Naive thymus-derived CD4-positive, alpha-beta T cell (primary cell): ENCODE measurements at regions not wholly inside any gene's neighbourhood (a gene's known extent, or its start where the extent isn't known, plus 50 kb on each side); places are given as distances from the start of the nearest gene placed in this dataset.

Source experiments
- ATAC-seq: fragments of 150-1000 bp; cut with Tn5 transposase; 2 replicates; pipeline ENCODE4 v1.10.0; 2021; ENCODE audit warnings: mild to moderate bottlenecking, moderate library complexity
- CTCF ChIA-PET: fragments of 350-600 bp; sonication (Branson Sonifier 250); formaldehyde crosslinking; loops from one replicate; lab custom pipeline; 2021; ENCODE audit warnings: antibody characterized with exemption; lab: Charles Lee
- POLR2A ChIA-PET: fragments of 350-600 bp; sonication (Branson Sonifier 250); formaldehyde crosslinking; loops from one replicate; lab custom pipeline; 2021; ENCODE audit warnings: antibody characterized with exemption, inconsistent platforms; lab: Charles Lee
- DNase-seq, 9 donors: peaks; one replicate each; pipeline versions ENCODE4 v3.0.0 to v3.0.0-alpha.2; 2020 to 2022; ENCODE audit warnings: mixed read lengths in 1 of 9
- H3K27ac ChIP-seq: one replicate; pipeline ENCODE4 v1.7.0; 2013; ENCODE audit warnings: mild to moderate bottlenecking, low read depth, low read length, moderate library complexity
- H3K27me3 ChIP-seq, 2 donors: one replicate each; pipeline ENCODE4 v1.7.0; 2013; ENCODE audit warnings: low read length in 2 of 2, mild to moderate bottlenecking in 2 of 2, moderate library complexity in 2 of 2; ENCODE audit not compliant: control insufficient read depth in 2 of 2, insufficient read depth in 2 of 2
- H3K36me3 ChIP-seq, 3 experiments: 1 replicate in 2 of 3; 2 replicates in 1 of 3; pipeline ENCODE4 v1.7.0; 2013; ENCODE audit warnings: low read length in 3 of 3, mild to moderate bottlenecking in 3 of 3, moderate library complexity in 1 of 3; ENCODE audit not compliant: insufficient read depth in 3 of 3, control insufficient read depth in 2 of 3
- H3K4me1 ChIP-seq, 2 donors: one replicate each; pipeline ENCODE4 v1.7.0; 2013; ENCODE audit warnings: low read length in 2 of 2, mild to moderate bottlenecking in 2 of 2, moderate library complexity in 1 of 2; ENCODE audit not compliant: control insufficient read depth in 2 of 2, insufficient read depth in 2 of 2
- H3K4me3 ChIP-seq: 2 replicates; pipeline ENCODE4 v1.7.0; 2013; ENCODE audit warnings: mild to moderate bottlenecking, low read length
- H3K9me3 ChIP-seq, 3 experiments: 1 replicate in 2 of 3; 2 replicates in 1 of 3; pipeline ENCODE4 v1.7.0; 2013; ENCODE audit warnings: low read length in 3 of 3; ENCODE audit not compliant: control insufficient read depth in 2 of 3
- H3K27ac Mint-ChIP-seq, 9 donors: one replicate each; pipeline ENCODE4 v1.8.0; 2020 to 2022; ENCODE audit warnings: mixed read lengths in 9 of 9, mild to moderate bottlenecking in 8 of 9, moderate library complexity in 5 of 9, inconsistent platforms in 2 of 9
- H3K27me3 Mint-ChIP-seq, 5 donors: one replicate each; pipeline ENCODE4 v1.8.0; 2021 to 2022; ENCODE audit warnings: mixed read lengths in 5 of 5, mild to moderate bottlenecking in 1 of 5
- H3K36me3 Mint-ChIP-seq, 5 donors: one replicate each; pipeline ENCODE4 v1.8.0; 2020 to 2022; ENCODE audit warnings: mixed read lengths in 5 of 5, mild to moderate bottlenecking in 3 of 5, inconsistent platforms in 1 of 5
- H3K4me1 Mint-ChIP-seq, 7 donors: one replicate each; pipeline ENCODE4 v1.8.0; 2020 to 2022; ENCODE audit warnings: mixed read lengths in 7 of 7, mild to moderate bottlenecking in 3 of 7, inconsistent platforms in 1 of 7
- H3K4me3 Mint-ChIP-seq, 10 donors: one replicate each; pipeline ENCODE4 v1.8.0; 2020 to 2022; ENCODE audit warnings: mild to moderate bottlenecking in 10 of 10, mixed read lengths in 10 of 10, moderate library complexity in 6 of 10, inconsistent platforms in 2 of 10
- H3K9me3 Mint-ChIP-seq, 11 donors: one replicate each; pipeline ENCODE4 v1.8.0; 2020 to 2022; ENCODE audit warnings: mixed read lengths in 11 of 11, mild to moderate bottlenecking in 4 of 11, inconsistent platforms in 1 of 11, moderate library complexity in 1 of 11
- intact Hi-C, 2 donors: fragments of 100-400 bp; cut with micrococcal nuclease; formaldehyde crosslinking; loops; one replicate each; pipeline ENCODE4 v1.15.1; 2023

DNA sequence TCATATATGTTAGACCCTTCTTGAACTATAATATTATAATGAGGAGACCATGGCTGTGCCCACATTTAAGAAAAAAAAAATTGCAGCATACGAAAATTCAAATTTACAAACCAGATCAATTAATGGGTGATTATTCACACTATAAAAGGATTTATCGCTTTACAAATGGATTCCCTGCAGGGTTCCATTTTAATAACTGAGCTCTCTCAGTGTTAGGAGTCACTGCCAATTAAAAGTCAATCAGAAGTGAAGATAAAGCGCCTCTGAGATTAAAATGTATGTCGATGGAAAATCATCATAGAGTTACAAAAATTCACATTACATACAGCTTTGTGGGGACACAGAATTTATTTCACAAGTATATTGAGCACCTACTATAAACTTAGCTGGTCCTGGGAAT is 66.6 kb upstream of the SMARCA2 start:
- intact Hi-C loops: no loop called here
- DNase-seq: no peak
- POLR2A ChIA-PET: no interaction called here

DNA sequence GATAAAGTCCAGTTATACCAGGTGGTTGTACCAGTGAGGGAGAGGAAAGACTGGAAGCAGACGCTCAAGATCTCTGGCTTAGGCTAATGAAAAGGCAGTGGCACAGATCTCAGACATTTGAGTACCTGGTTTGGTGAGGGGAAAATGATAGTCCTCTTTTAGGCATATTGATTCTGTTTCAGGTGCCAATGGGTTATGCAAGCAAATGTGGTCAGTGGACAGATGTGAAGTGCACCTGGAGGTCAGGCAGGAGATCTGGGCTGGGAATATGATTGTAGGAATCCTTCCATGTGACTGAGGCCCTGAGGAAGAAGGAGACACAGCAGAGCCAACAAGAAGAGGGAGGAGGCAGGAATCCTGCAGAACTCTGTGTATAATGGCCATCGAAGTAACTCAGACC is 63.7 kb upstream of the SMARCA2 start:
- Histone ChIP-seq H3K27ac (no peak overlapping the region), H3K9me3 (no peaks in the 10 kb centered on the region), H3K27me3 (no peaks in the 10 kb centered on the region), H3K36me3 (no peaks in the 10 kb centered on the region), H3K4me1 (no peaks in the 10 kb centered on the region), H3K4me3 (no peak overlapping the region)
- intact Hi-C loops: no loop called here
- H3K27ac Mint-ChIP-seq: no peak overlapping the region
- H3K27me3 Mint-ChIP-seq: peaks cover 0 to 18% (median 0%) of the 10 kb centered on the region in 5 donors
- DNase-seq (no peak), ATAC-seq (no peak)
- H3K36me3 Mint-ChIP-seq: no peaks in the 10 kb centered on the region
- ChIA-PET CTCF (no interaction called here), POLR2A (no interaction called here)
- no peak overlapping the region for H3K4me3 Mint-ChIP-seq
- no peaks in the 10 kb centered on the region for H3K9me3 Mint-ChIP-seq
- peaks cover 0 to 2% (median 0%) of the 10 kb centered on the region in 7 donors for H3K4me1 Mint-ChIP-seq

More for the DNA sequence above, 66.6 kb upstream of the SMARCA2 start:
- no peaks in the 10 kb centered on the region for H3K36me3 Mint-ChIP-seq
- no peak for ATAC-seq
- H3K36me3 ChIP-seq: no peaks in the 10 kb centered on the region
- H3K27ac Mint-ChIP-seq: no peak overlapping the region
- H3K9me3 Mint-ChIP-seq: no peaks in the 10 kb centered on the region
- CTCF ChIA-PET: no interaction called here
- no peaks in the 10 kb centered on the region for H3K4me1 ChIP-seq
- no peak overlapping the region for H3K4me3 ChIP-seq
- H3K9me3 ChIP-seq: no peaks in the 10 kb centered on the region
- H3K27me3 ChIP-seq: no peaks in the 10 kb centered on the region
- H3K4me3 Mint-ChIP-seq: no peak overlapping the region
- H3K27ac ChIP-seq: no peak overlapping the region
- H3K4me1 Mint-ChIP-seq: no peaks in the 10 kb centered on the region
- H3K27me3 Mint-ChIP-seq: peaks cover 0 to 9% (median 0%) of the 10 kb centered on the region in 5 donors

- CTCF ChIA-PET: no interaction called here
- Histone ChIP-seq H3K9me3 (no peaks in the 10 kb centered on the region), H3K4me3 (no peak overlapping the region), H3K27ac (no peak overlapping the region), H3K4me1 (no peaks in the 10 kb centered on the region), H3K27me3 (no peaks in the 10 kb centered on the region), H3K36me3 (no peaks in the 10 kb centered on the region)
- Mint-ChIP-seq H3K4me3 (no peak overlapping the region), H3K27me3 (peaks cover 0 to 17% (median 0%) of the 10 kb centered on the region in 5 donors), H3K4me1 (peaks cover 0 to 2% (median 0%) of the 10 kb centered on the region in 7 donors), H3K9me3 (no peaks in the 10 kb centered on the region), H3K36me3 (no peaks in the 10 kb centered on the region), H3K27ac (no peak overlapping the region)
- intact Hi-C loops: no loop called here
- ATAC-seq (no peak), DNase-seq (no peak)
- POLR2A ChIA-PET: no interaction called here
Observed at GRCh38 chr9:1952001-1952400, 63.1 kb upstream of the SMARCA2 start.

DNA sequence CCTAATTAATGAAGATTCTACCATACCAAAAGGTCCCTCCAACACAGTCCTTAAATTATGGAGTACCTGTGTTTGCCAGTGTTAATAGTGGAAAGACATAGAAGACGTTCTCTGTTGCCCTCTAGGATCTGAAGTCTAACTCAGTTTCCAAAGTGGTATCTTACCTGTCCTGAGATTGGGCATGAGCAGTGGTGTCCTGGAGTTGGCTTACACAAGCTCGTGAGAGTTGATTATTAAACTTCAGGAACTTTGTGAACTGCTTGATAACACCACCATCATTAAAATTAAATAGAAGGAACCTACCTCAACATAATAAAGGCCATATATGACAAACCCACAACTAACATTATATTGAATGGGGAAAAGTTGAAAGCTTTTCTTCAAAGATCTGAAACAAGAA is 60.9 kb upstream of the SMARCA2 start:
- CTCF ChIA-PET: no interaction called here

GRCh38 chr9:1956958-1957357 is 58.2 kb upstream of the SMARCA2 start:
- Mint-ChIP-seq H3K4me3 (no peak overlapping the region), H3K4me1 (peaks cover 0 to 2% (median 0%) of the 10 kb centered on the region in 7 donors), H3K9me3 (no peaks in the 10 kb centered on the region), H3K36me3 (no peaks in the 10 kb centered on the region), H3K27me3 (peaks cover 0 to 19% (median 0%) of the 10 kb centered on the region in 5 donors), H3K27ac (no peak overlapping the region)
- ATAC-seq (no peak), DNase-seq (no peak)
- no peak overlapping the region for H3K4me3 ChIP-seq
- ChIA-PET CTCF (no interaction called here), POLR2A (no interaction called here)
- H3K4me1 ChIP-seq: no peaks in the 10 kb centered on the region
- no peaks in the 10 kb centered on the region for H3K36me3 ChIP-seq
- H3K27ac ChIP-seq: no peak overlapping the region
- H3K27me3 ChIP-seq: no peaks in the 10 kb centered on the region
- H3K9me3 ChIP-seq: no peaks in the 10 kb centered on the region
- intact Hi-C loops: no loop called here

More for the DNA sequence above, 60.9 kb upstream of the SMARCA2 start:
- Mint-ChIP-seq H3K36me3 (no peaks in the 10 kb centered on the region), H3K27me3 (peaks cover 0 to 17% (median 0%) of the 10 kb centered on the region in 5 donors), H3K27ac (no peak overlapping the region), H3K4me3 (no peak overlapping the region), H3K9me3 (no peaks in the 10 kb centered on the region), H3K4me1 (peaks cover 0 to 2% (median 0%) of the 10 kb centered on the region in 7 donors)
- intact Hi-C loops: no loop called here
- POLR2A ChIA-PET: interaction anchor here (0.6 kb wide), 1 partner anchor 38 kb away, joined by 3 read pairs; no protein-coding TSS in a partner anchor
- DNase-seq (no peak), ATAC-seq (no peak)
- Histone ChIP-seq H3K27ac (no peak overlapping the region), H3K4me1 (no peaks in the 10 kb centered on the region), H3K27me3 (no peaks in the 10 kb centered on the region), H3K36me3 (no peaks in the 10 kb centered on the region), H3K4me3 (no peak overlapping the region), H3K9me3 (no peaks in the 10 kb centered on the region)

DNA sequence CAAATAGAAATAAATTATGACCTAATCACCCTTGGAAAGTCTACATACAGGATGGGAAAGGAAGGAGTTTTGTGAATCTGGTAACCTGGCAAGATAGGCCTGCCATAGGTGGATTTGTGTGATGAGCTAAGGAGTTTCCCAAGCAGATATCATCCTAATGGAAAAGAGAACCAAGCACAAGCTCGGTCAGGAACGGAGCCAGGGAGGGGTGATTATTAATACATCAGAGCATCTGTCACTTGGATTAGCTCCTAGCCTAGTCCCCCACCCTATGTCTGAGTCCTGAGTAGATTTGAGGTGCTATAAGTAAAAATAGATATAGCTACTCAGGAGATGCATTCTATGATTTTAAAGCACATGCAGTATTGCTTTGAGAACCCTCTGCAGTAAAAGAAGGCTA is 57.3 kb upstream of the SMARCA2 start:
- no peak overlapping the region for H3K4me3 ChIP-seq
- Mint-ChIP-seq H3K27ac (no peak overlapping the region), H3K27me3 (peaks cover 0 to 19% (median 0%) of the 10 kb centered on the region in 5 donors), H3K36me3 (no peaks in the 10 kb centered on the region), H3K4me3 (no peak overlapping the region), H3K4me1 (peaks cover 0 to 2% (median 0%) of the 10 kb centered on the region in 7 donors), H3K9me3 (no peaks in the 10 kb centered on the region)
- ATAC-seq (no peak), DNase-seq (no peak)
- no peaks in the 10 kb centered on the region for H3K36me3 ChIP-seq
- intact Hi-C loops: no loop called here
- H3K27ac ChIP-seq: no peak overlapping the region
- ChIA-PET CTCF (interaction anchor here (0.6 to 1.2 kb wide), 3 partner anchors 59 to 134 kb away, joined by 3 to 4 read pairs (median 4); no protein-coding TSS in a partner anchor), POLR2A (no interaction called here)
- H3K4me1 ChIP-seq: no peaks in the 10 kb centered on the region
- no peaks in the 10 kb centered on the region for H3K27me3 ChIP-seq
- no peaks in the 10 kb centered on the region for H3K9me3 ChIP-seq

DNA sequence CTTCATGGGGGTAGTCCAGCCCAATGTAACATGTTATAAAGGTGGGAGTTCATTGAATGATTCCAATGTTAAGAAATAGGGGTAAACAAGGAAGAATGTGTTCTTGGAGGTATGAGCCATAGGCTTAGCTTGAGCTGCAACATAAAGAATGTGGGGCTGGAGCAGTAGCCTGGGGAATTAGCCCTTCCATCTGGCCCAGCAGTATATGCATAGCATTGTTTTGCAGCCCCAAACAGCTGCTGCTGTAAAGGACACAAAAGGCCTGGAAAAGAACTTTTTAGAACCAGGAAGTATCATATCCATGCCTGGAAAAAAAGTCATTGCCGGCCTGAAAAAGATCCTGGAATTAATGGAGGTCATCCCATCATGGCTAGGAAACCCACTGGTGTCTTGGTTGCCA is 55.8 kb upstream of the SMARCA2 start:
- no peak overlapping the region for H3K4me3 ChIP-seq
- no peaks in the 10 kb centered on the region for H3K4me1 ChIP-seq
- no peak for ATAC-seq
- Mint-ChIP-seq H3K27me3 (peaks cover 0 to 11% (median 0%) of the 10 kb centered on the region in 5 donors), H3K4me1 (peaks cover 0 to 2% (median 0%) of the 10 kb centered on the region in 7 donors), H3K27ac (no peak overlapping the region), H3K36me3 (no peaks in the 10 kb centered on the region), H3K9me3 (no peaks in the 10 kb centered on the region), H3K4me3 (no peak overlapping the region)
- no peak overlapping the region for H3K27ac ChIP-seq
- H3K36me3 ChIP-seq: no peaks in the 10 kb centered on the region
- DNase-seq: no peak
- POLR2A ChIA-PET: no interaction called here
- no peaks in the 10 kb centered on the region for H3K27me3 ChIP-seq
- H3K9me3 ChIP-seq: no peaks in the 10 kb centered on the region
- CTCF ChIA-PET: no interaction called here
- intact Hi-C loops: no loop called here
